ENCODE measurements at regions not wholly inside any gene's neighbourhood (a gene's known extent, or its start where the extent isn't known, plus 50 kb on each side); places are given as distances from the start of the nearest gene placed in this dataset.

- Histone ChIP-seq H3K4me1 (ENCODE audit: insufficient read depth, low read length, severe bottlenecking) (no peaks in the 10 kb centered on the region), H3K4me3 (ENCODE audit: low read depth, low read length, poor library complexity, severe bottlenecking) (no peak overlapping the region), H3K9me3 (ENCODE audit: low read length) (no peaks in the 10 kb centered on the region), H3K79me2 (ENCODE audit: insufficient read depth, low read length) (no peaks in the 10 kb centered on the region), H2AFZ (ENCODE audit: low read length) (no peak overlapping the region), H3K9ac (ENCODE audit: low read length) (no peak overlapping the region), H3K27ac (ENCODE audit: low read depth, low read length, poor library complexity, severe bottlenecking) (no peak overlapping the region), H3K27me3 (ENCODE audit: insufficient read depth, low read length) (0 out of 2 replicates have a peak, but pooled peaks cover 11% of the 10 kb centered on the region), H3K4me2 (ENCODE audit: low read length) (no peak overlapping the region), H4K20me1 (ENCODE audit: insufficient read depth, low read length) (no peaks in the 10 kb centered on the region), H3K9me2 (ENCODE audit: low read depth, low read length) (no peaks in the 10 kb centered on the region), H3K36me3 (ENCODE audit: insufficient read depth, low read length) (no peaks in the 10 kb centered on the region), H3F3A (ENCODE audit: insufficient read depth, low read length) (no peaks in the 10 kb centered on the region)
- TF ChIP-seq EZH2 (IDR thresholded peaks at IDR 0.05; ENCODE audit: borderline replicate concordance, low read length) (no peak), CTCF (IDR thresholded peaks at IDR 0.05; ENCODE audit: low read length) (no peak)
Observed at GRCh38 chr2:136407952-136408318, 290.0 kb upstream of the CXCR4 start.

- no peak for TF ChIP-seq CTCF (IDR thresholded peaks at IDR 0.05; ENCODE audit: low read length)
- TF ChIP-seq EZH2 (IDR thresholded peaks at IDR 0.05; ENCODE audit: borderline replicate concordance, low read length), result no peak
- H3K4me3 ChIP-seq (ENCODE audit: low read depth, low read length, poor library complexity, severe bottlenecking), result no peak overlapping the region
- H3K9me2 ChIP-seq (ENCODE audit: low read depth, low read length), result no peaks in the 10 kb centered on the region
- H3F3A ChIP-seq (ENCODE audit: insufficient read depth, low read length), result no peaks in the 10 kb centered on the region
- H4K20me1 ChIP-seq (ENCODE audit: insufficient read depth, low read length), result no peaks in the 10 kb centered on the region
- no peaks in the 10 kb centered on the region for H3K4me1 ChIP-seq (ENCODE audit: insufficient read depth, low read length, severe bottlenecking)
- H2AFZ ChIP-seq (ENCODE audit: low read length), result no peak overlapping the region
- no peak overlapping the region for H3K9ac ChIP-seq (ENCODE audit: low read length)
- H3K9me3 ChIP-seq (ENCODE audit: low read length), result no peaks in the 10 kb centered on the region
- H3K27me3 ChIP-seq (ENCODE audit: insufficient read depth, low read length), result 0 out of 2 replicates have a peak, but pooled peaks cover 11% of the 10 kb centered on the region
- H3K36me3 ChIP-seq (ENCODE audit: insufficient read depth, low read length), result no peaks in the 10 kb centered on the region
- no peak overlapping the region for H3K27ac ChIP-seq (ENCODE audit: low read depth, low read length, poor library complexity, severe bottlenecking)
- H3K79me2 ChIP-seq (ENCODE audit: insufficient read depth, low read length), result no peaks in the 10 kb centered on the region
- H3K4me2 ChIP-seq (ENCODE audit: low read length), result no peak overlapping the region
Observed at GRCh38 chr2:136407117-136407951, 289.4 kb upstream of the CXCR4 start.

- H3F3A ChIP-seq (ENCODE audit: insufficient read depth, low read length), result no peaks in the 10 kb centered on the region
- no peaks in the 10 kb centered on the region for H3K79me2 ChIP-seq (ENCODE audit: insufficient read depth, low read length)
- H3K4me1 ChIP-seq (ENCODE audit: insufficient read depth, low read length, severe bottlenecking), result no peaks in the 10 kb centered on the region
- H3K4me3 ChIP-seq (ENCODE audit: low read depth, low read length, poor library complexity, severe bottlenecking), result no peak overlapping the region
- no peak overlapping the region for H2AFZ ChIP-seq (ENCODE audit: low read length)
- H3K4me2 ChIP-seq (ENCODE audit: low read length), result no peak overlapping the region
- H3K9ac ChIP-seq (ENCODE audit: low read length), result no peak overlapping the region
- H4K20me1 ChIP-seq (ENCODE audit: insufficient read depth, low read length), result no peaks in the 10 kb centered on the region
- H3K27me3 ChIP-seq (ENCODE audit: insufficient read depth, low read length), result 0 out of 2 replicates have a peak, but pooled peaks cover 11% of the 10 kb centered on the region
- H3K9me2 ChIP-seq (ENCODE audit: low read depth, low read length), result no peaks in the 10 kb centered on the region
- H3K9me3 ChIP-seq (ENCODE audit: low read length), result no peaks in the 10 kb centered on the region
- no peaks in the 10 kb centered on the region for H3K36me3 ChIP-seq (ENCODE audit: insufficient read depth, low read length)
- TF ChIP-seq EZH2 (IDR thresholded peaks at IDR 0.05; ENCODE audit: borderline replicate concordance, low read length) (no peak), CTCF (IDR thresholded peaks at IDR 0.05; ENCODE audit: low read length) (no peak)
- H3K27ac ChIP-seq (ENCODE audit: low read depth, low read length, poor library complexity, severe bottlenecking), result no peak overlapping the region
Observed at GRCh38 chr2:136404925-136405324, 287.0 kb upstream of the CXCR4 start.
